Panc1 (cell line): ENCODE measurements at regions not wholly inside any gene's neighbourhood (a gene's known extent, or its start where the extent isn't known, plus 50 kb on each side); places are given as distances from the start of the nearest gene placed in this dataset.

Experiments used
- CTCF ChIP-seq: fragments of 450-650 bp; IDR thresholded peaks from 2 replicates; pipeline ENCODE4 v1.5.1; 2017; ENCODE audit warnings: mild to moderate bottlenecking
- POLR2AphosphoS5 ChIP-seq: IDR thresholded peaks from 2 replicates; pipeline ENCODE4 v1.6.1; 2012; ENCODE audit warnings: mild to moderate bottlenecking, low read depth, low read length, moderate library complexity
- SIN3A ChIP-seq: IDR thresholded peaks from 2 replicates; pipeline ENCODE4 v1.6.1; 2012; ENCODE audit warnings: low read depth, mild to moderate bottlenecking, low read length, moderate library complexity, borderline replicate concordance; ENCODE audit not compliant: insufficient read depth

GRCh38 chr15:31540633-31541032 is 214.0 kb downstream of the KLF13 start:
- TF ChIP-seq CTCF, result no peak
- TF ChIP-seq SIN3A, result no peak
- no peak for TF ChIP-seq POLR2AphosphoS5
